Skin epidermis (tissue), 12 donors: ENCODE measurements at regions not wholly inside any gene's neighbourhood (a gene's known extent, or its start where the extent isn't known, plus 50 kb on each side); places are given as distances from the start of the nearest gene placed in this dataset.
"Not testable (repeated sequence)": the region's sequence is repeated elsewhere in the genome, so short reads cannot be mapped to it uniquely, and the experiment has no call there.

Experiments
- H3K27ac ChIP-seq, 21 experiments: fragments of 200-600 bp; sonication (generic) in 11 of 21; one replicate each; pipeline ENCODE4 v1.5.0; 2020; ENCODE audit warnings: mild to moderate bottlenecking in 3 of 21, inconsistent platforms in 2 of 21, moderate library complexity in 2 of 21
- H3K4me3 ChIP-seq, 7 experiments: fragments of 200-600 bp; sonication (generic) in 2 of 7; one replicate each; pipeline ENCODE4 v1.5.0; 2020; ENCODE audit warnings: inconsistent platforms in 2 of 7, mild to moderate bottlenecking in 2 of 7, moderate library complexity in 1 of 7

GRCh38 chr16:26374279-26374925, 682.6 kb downstream of the HS3ST4 start:
- H3K27ac ChIP-seq = no peak overlapping the region
- no peak overlapping the region for H3K4me3 ChIP-seq

- H3K4me3 ChIP-seq = no peak overlapping the region
These were observed 684.1 kb upstream of the C16orf82 start for GRCh38 chr16:26382586-26382985.

GRCh38 chr16:26386096-26386495, 680.6 kb upstream of the C16orf82 start:
- no peak overlapping the region for H3K27ac ChIP-seq
- H3K4me3 ChIP-seq = no peak overlapping the region

More at GRCh38 chr16:26382586-26382985, 684.1 kb upstream of the C16orf82 start:
- no peak overlapping the region for H3K27ac ChIP-seq

- no peak overlapping the region for H3K4me3 ChIP-seq
- no peak overlapping the region for H3K27ac ChIP-seq
These were observed 674.9 kb upstream of the C16orf82 start for GRCh38 chr16:26391833-26392232.

- Histone ChIP-seq H3K27ac (no peak overlapping the region), H3K4me3 (no peak overlapping the region)
These were observed 672.3 kb upstream of the C16orf82 start for GRCh38 chr16:26394409-26394808.

GRCh38 chr16:26395700-26396099, 671.0 kb upstream of the C16orf82 start:
- Histone ChIP-seq H3K27ac (no peak overlapping the region), H3K4me3 (no peak overlapping the region)

- Histone ChIP-seq H3K4me3 (no peak overlapping the region), H3K27ac (no peak overlapping the region)
These were observed 670.1 kb upstream of the C16orf82 start for GRCh38 chr16:26396511-26397235.

- Histone ChIP-seq H3K4me3 (no peak overlapping the region), H3K27ac (no peak overlapping the region)
These were observed 652.9 kb upstream of the C16orf82 start for GRCh38 chr16:26413780-26414179.

- not testable (repeated sequence) for H3K4me3 ChIP-seq, H3K27ac ChIP-seq
These were observed 647.3 kb upstream of the C16orf82 start for GRCh38 chr16:26419458-26419857.

- no peak overlapping the region for H3K4me3 ChIP-seq
- H3K27ac ChIP-seq = no peak overlapping the region
These were observed 636.1 kb upstream of the C16orf82 start for GRCh38 chr16:26430618-26431017.

- Histone ChIP-seq H3K27ac (no peak overlapping the region), H3K4me3 (no peak overlapping the region)
These were observed 632.9 kb upstream of the C16orf82 start for GRCh38 chr16:26433807-26434206.

- H3K27ac ChIP-seq = no peak overlapping the region
- H3K4me3 ChIP-seq = no peak overlapping the region
These were observed 625.5 kb upstream of the C16orf82 start for GRCh38 chr16:26441178-26441577.

GRCh38 chr16:26442321-26442720, 624.4 kb upstream of the C16orf82 start:
- H3K4me3 ChIP-seq = no peak overlapping the region
- no peak overlapping the region for H3K27ac ChIP-seq

- H3K4me3 ChIP-seq = no peak overlapping the region
- no peak overlapping the region for H3K27ac ChIP-seq
These were observed 619.2 kb upstream of the C16orf82 start for GRCh38 chr16:26447570-26447969.

GRCh38 chr16:26453215-26453614, 613.5 kb upstream of the C16orf82 start:
- no peak overlapping the region for H3K27ac ChIP-seq
- no peak overlapping the region for H3K4me3 ChIP-seq

GRCh38 chr16:26454102-26454501, 612.6 kb upstream of the C16orf82 start:
- H3K4me3 ChIP-seq = no peak overlapping the region

GRCh38 chr16:26456074-26456473, 610.7 kb upstream of the C16orf82 start:
- Histone ChIP-seq H3K27ac (no peak overlapping the region), H3K4me3 (no peak overlapping the region)

More at GRCh38 chr16:26454102-26454501, 612.6 kb upstream of the C16orf82 start:
- H3K27ac ChIP-seq = no peak overlapping the region

- H3K27ac ChIP-seq = no peak overlapping the region
- H3K4me3 ChIP-seq = no peak overlapping the region
These were observed 609.6 kb upstream of the C16orf82 start for GRCh38 chr16:26457095-26457494.

- Histone ChIP-seq H3K27ac (no peak overlapping the region), H3K4me3 (no peak overlapping the region)
These were observed 608.8 kb upstream of the C16orf82 start for GRCh38 chr16:26457882-26458281.

- Histone ChIP-seq H3K27ac (no peak overlapping the region), H3K4me3 (no peak overlapping the region)
These were observed 602.0 kb upstream of the C16orf82 start for GRCh38 chr16:26464576-26465266.

GRCh38 chr16:26474405-26474804, 592.3 kb upstream of the C16orf82 start:
- H3K27ac ChIP-seq, H3K4me3 ChIP-seq: not testable (repeated sequence)
